Transverse colon (tissue), 4 donors: ENCODE measurements at regions not wholly inside any gene's neighbourhood (a gene's known extent, or its start where the extent isn't known, plus 50 kb on each side); places are given as distances from the start of the nearest gene placed in this dataset.

Experiments
- CTCF ChIP-seq, 5 experiments: fragments of 200-600 bp in 3 of 5; fragments of 450-650 bp in 2 of 5; sonication (generic) in 3 of 5; IDR thresholded peaks; 1 replicate in 2 of 5; 2 replicates in 3 of 5; pipeline ENCODE4 v1.5.1; 2016 to 2017; ENCODE audit warnings: antibody characterized with exemption in 5 of 5, inconsistent platforms in 3 of 5, mild to moderate bottlenecking in 2 of 5, moderate library complexity in 1 of 5
- EP300 ChIP-seq: sonication (generic); formaldehyde crosslinking; IDR thresholded peaks from one replicate; pipeline ENCODE4 v1.6.1; 2017; ENCODE audit warnings: antibody characterized with exemption, low read depth
- POLR2A ChIP-seq: fragments of 450-650 bp; IDR thresholded peaks from one replicate; pipeline ENCODE4 v1.6.1; 2016; ENCODE audit warnings: antibody characterized with exemption, mild to moderate bottlenecking, moderate library complexity
- POLR2AphosphoS5 ChIP-seq, 3 donors: sonication (generic); formaldehyde crosslinking; IDR thresholded peaks; one replicate each; pipeline ENCODE4 v1.6.1; 2016; ENCODE audit warnings: antibody characterized with exemption in 3 of 3

DNA sequence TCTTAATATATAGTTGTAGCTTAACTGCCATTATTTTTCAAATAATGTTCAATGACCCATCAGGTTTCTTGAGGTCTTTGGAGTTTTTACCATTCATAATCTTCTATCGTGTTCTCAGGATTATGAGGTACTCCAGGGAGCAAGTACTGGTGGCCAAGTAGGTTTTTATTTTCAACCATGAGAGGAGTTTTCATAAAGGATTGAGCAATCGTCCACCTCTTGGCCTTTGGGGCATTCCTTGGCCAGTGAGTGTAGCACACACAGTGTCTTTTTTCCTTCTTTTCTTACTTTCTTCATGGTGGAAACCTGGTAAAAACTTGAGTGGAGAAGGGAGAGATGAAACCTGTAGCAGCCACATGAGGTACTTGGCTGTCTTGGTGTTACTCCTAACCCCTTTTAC, 567.0 kb upstream of the NR3C2 start:
- no peak for TF ChIP-seq POLR2AphosphoS5 (IDR thresholded peaks at IDR 0.05)
- no peak for TF ChIP-seq CTCF (IDR thresholded peaks at IDR 0.05)
- no peak for TF ChIP-seq EP300
- no peak for TF ChIP-seq POLR2A
